ENCODE measurements at regions not wholly inside any gene's neighbourhood (a gene's known extent, or its start where the extent isn't known, plus 50 kb on each side); places are given as distances from the start of the nearest gene placed in this dataset.

- DNase-seq (ENCODE audit: low spot score) = no peak
Observed at GRCh38 chr6:137269803-137270202, 50.6 kb upstream of the IFNGR1 start.

DNA sequence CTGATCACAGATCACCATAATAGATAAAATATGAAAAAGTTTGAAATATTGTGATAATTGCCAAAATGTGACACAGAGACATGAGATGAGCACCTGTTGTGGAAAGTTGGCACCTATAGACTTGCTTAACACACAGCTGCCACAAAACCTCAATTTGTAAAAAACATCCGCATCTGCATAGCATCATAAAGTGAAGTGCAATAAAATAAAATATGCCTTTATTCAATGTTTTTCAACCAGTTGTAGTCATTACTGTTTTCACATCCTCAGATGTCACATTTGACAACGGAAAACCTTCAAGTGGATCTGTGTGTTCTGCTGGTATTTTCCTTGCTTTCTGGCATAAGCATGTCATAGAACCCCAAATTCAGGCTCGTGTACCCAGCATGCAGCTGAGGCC is 50.2 kb upstream of the IFNGR1 start:
- no peak for DNase-seq (ENCODE audit: low spot score)

All from globus pallidus (tissue), 1 donor.